Right lobe of liver (tissue), 6 donors: ENCODE measurements at regions not wholly inside any gene's neighbourhood (a gene's known extent, or its start where the extent isn't known, plus 50 kb on each side); places are given as distances from the start of the nearest gene placed in this dataset.

Source experiments
- ATAC-seq, 4 donors: fragments of 200-7000 bp; cut with Tn5 transposase; one replicate each; pipeline ENCODE4 v1.9.1; 2020; ENCODE audit warnings: mild to moderate bottlenecking in 4 of 4, moderate library complexity in 4 of 4
- DNase-seq, 3 donors: peaks; one replicate each; pipeline ENCODE4 v3.0.0-alpha.2; 2020
- H3K27ac ChIP-seq, 3 donors: fragments of 200-600 bp; one replicate each; pipeline ENCODE4 v1.8.0; 2022
- H3K27me3 ChIP-seq, 2 donors: fragments of 200-600 bp; one replicate each; pipeline ENCODE4 v1.8.0; 2022
- H3K36me3 ChIP-seq, 4 donors: fragments of 200-600 bp; sonication (generic) in 1 of 4; one replicate each; pipeline versions ENCODE4 v1.5.1 to v1.8.0; 2017 to 2022; ENCODE audit warnings: control low read depth in 1 of 4
- H3K4me1 ChIP-seq, 4 donors: fragments of 200-600 bp; sonication (generic) in 1 of 4; one replicate each; pipeline versions ENCODE4 v1.5.1 to v1.8.0; 2017 to 2022; ENCODE audit warnings: control low read depth in 1 of 4
- H3K4me3 ChIP-seq, 3 donors: fragments of 200-600 bp; one replicate each; pipeline ENCODE4 v1.8.0; 2022
- H3K9me3 ChIP-seq, 4 donors: fragments of 200-600 bp; sonication (generic) in 1 of 4; one replicate each; pipeline versions ENCODE4 v1.5.1 to v1.8.0; 2017 to 2022; ENCODE audit warnings: control low read depth in 1 of 4
- POLR2A ChIP-seq: fragments of 450-650 bp; IDR thresholded peaks from one replicate; pipeline ENCODE4 v1.6.1; 2017; ENCODE audit warnings: antibody characterized with exemption, mild to moderate bottlenecking
- WGBS: methylation state at CpG from one replicate; pipeline ENCODE4 v1.1.6; 2018; ENCODE audit warnings: low coverage, low lambda C conversion rate; ENCODE audit not compliant: insufficient coverage; ENCODE audit errors: missing lambda C conversion rate; 5-methylcytosine and 5-hydroxymethylcytosine counted together
- intact Hi-C, 2 donors: fragments of 100-400 bp; cut with DNase I; formaldehyde crosslinking; loops; one replicate each; pipeline versions ENCODE4 v1.11.2 to v1.14.1; 2022
- TF ChIP-seq, protein P1 (sequence below), 4 donors: fragments of 200-600 bp in 3 of 4; fragments of 450-650 bp in 1 of 4; IDR thresholded peaks; one replicate each; pipeline versions ENCODE4 v1.5.1 to v1.8.0; 2016 to 2022; ENCODE audit warnings: antibody characterized with exemption in 4 of 4, mild to moderate bottlenecking in 2 of 4
- donor health status: DM: no; HTN: yes; CAD: no.
- donor health status: DM: no; HTN: no; CAD: no.
- donor health status: DM: no; HTN: no; CAD: no.
- donor health status: DM: no; HTN: yes; CAD: no.
- donor health status: DM: no; HTN: yes; CAD: no.

DNA sequence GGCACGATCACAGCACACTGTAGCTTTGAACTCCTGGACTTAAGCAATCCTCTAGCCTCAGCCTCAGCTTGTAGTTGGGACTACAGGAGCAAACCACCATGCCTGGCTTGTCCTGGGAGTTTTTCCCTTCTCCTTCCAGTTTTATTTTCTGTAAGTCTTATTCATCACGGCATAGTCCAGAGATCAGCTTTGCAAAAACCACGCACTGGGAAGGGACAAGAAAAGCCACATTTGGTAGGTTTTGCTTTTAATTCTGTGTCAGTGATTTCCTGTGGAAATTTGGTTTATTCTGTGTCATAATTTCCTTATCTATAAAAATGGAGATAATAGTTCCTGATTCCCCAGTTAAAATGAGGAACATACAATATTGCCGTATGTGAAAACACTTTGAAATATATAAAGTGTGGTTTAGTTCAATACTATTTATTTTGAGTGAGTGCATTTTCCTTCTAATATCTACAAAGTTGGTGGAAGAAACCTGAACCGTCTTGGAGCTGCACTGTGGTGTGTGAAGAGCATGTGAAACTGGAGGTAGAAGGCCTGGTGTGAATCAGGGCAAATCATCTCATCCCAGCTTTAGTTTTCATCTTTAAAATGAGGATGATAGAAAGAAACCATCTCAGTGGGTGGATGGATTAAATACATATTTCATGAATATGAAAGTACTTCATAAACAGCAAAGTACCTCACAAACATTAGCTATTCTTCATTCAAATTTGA, 92.8 kb upstream of the ELL2 start:
- 38% methylated on average over 5 of the region's 5 CpGs for WGBS
- TF ChIP-seq, protein P1, sequence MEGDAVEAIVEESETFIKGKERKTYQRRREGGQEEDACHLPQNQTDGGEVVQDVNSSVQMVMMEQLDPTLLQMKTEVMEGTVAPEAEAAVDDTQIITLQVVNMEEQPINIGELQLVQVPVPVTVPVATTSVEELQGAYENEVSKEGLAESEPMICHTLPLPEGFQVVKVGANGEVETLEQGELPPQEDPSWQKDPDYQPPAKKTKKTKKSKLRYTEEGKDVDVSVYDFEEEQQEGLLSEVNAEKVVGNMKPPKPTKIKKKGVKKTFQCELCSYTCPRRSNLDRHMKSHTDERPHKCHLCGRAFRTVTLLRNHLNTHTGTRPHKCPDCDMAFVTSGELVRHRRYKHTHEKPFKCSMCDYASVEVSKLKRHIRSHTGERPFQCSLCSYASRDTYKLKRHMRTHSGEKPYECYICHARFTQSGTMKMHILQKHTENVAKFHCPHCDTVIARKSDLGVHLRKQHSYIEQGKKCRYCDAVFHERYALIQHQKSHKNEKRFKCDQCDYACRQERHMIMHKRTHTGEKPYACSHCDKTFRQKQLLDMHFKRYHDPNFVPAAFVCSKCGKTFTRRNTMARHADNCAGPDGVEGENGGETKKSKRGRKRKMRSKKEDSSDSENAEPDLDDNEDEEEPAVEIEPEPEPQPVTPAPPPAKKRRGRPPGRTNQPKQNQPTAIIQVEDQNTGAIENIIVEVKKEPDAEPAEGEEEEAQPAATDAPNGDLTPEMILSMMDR (IDR thresholded peaks at IDR 0.05): no peak
- TF ChIP-seq POLR2A: no peak
- ATAC-seq (peak in 3 of 4 donors; percentile 19 to 49 (median 25)), DNase-seq (no peak)
- peaks cover 0 to 29% (median 5%) of the 10 kb centered on the region in 4 donors for H3K4me1 ChIP-seq
- peak overlapping the region in 2 of 3 donors; percentile 17 to 71 for H3K27ac ChIP-seq
- intact Hi-C loops: no loop called here
- no peaks in the 10 kb centered on the region for H3K36me3 ChIP-seq
- no peaks in the 10 kb centered on the region for H3K27me3 ChIP-seq
- no peaks in the 10 kb centered on the region for H3K9me3 ChIP-seq
- H3K4me3 ChIP-seq: no peak overlapping the region

GRCh38 chr5:96053063-96053735, 91.5 kb upstream of the ELL2 start:
- Histone ChIP-seq H3K27me3 (no peaks in the 10 kb centered on the region), H3K4me3 (no peak overlapping the region), H3K4me1 (peaks cover 0 to 29% (median 5%) of the 10 kb centered on the region in 4 donors), H3K9me3 (no peaks in the 10 kb centered on the region), H3K27ac (peak overlapping the region; percentile 25 to 71 (median 58)), H3K36me3 (no peaks in the 10 kb centered on the region)
- ATAC-seq (peak; percentile 54 to 66 (median 60)), DNase-seq (no peak)
- TF ChIP-seq, protein P1 (IDR thresholded peaks at IDR 0.05): no peak
- TF ChIP-seq POLR2A: no peak
- 28% methylated on average over 3 of the region's 3 CpGs for WGBS
- intact Hi-C loops: no loop called here

- intact Hi-C loops: no loop called here
- no peak overlapping the region for H3K4me3 ChIP-seq
- no peaks in the 10 kb centered on the region for H3K9me3 ChIP-seq
- no peaks in the 10 kb centered on the region for H3K27me3 ChIP-seq
- H3K27ac ChIP-seq: peak overlapping the region in 2 of 3 donors; percentile 58 to 71
- WGBS: 100% methylated on average over 1 of the region's 1 CpG
- H3K4me1 ChIP-seq: peaks cover 0 to 29% (median 5%) of the 10 kb centered on the region in 4 donors
- no peak for DNase-seq
- ATAC-seq: no peak
- no peaks in the 10 kb centered on the region for H3K36me3 ChIP-seq
- TF ChIP-seq, protein P1 (IDR thresholded peaks at IDR 0.05): no peak
- TF ChIP-seq POLR2A: no peak
Measured at GRCh38 chr5:96052374-96052773, 90.7 kb upstream of the ELL2 start.

- intact Hi-C loops: no loop called here
- ATAC-seq: peak; percentile 42 to 54 (median 48)
- WGBS: 11% methylated on average over 4 of the region's 4 CpGs
- Histone ChIP-seq H3K4me3 (no peak overlapping the region), H3K36me3 (no peaks in the 10 kb centered on the region), H3K9me3 (no peaks in the 10 kb centered on the region), H3K4me1 (peaks cover 0 to 29% (median 5%) of the 10 kb centered on the region in 4 donors), H3K27me3 (no peaks in the 10 kb centered on the region), H3K27ac (peak overlapping the region; percentile 5 to 58 (median 38))
- TF ChIP-seq, protein P1 (IDR thresholded peaks at IDR 0.05): no peak
- no peak for TF ChIP-seq POLR2A
- DNase-seq: no peak
Measured at GRCh38 chr5:96051401-96051830, 89.8 kb upstream of the ELL2 start.
